KG1 (cell line): ENCODE measurements at regions not wholly inside any gene's neighbourhood (a gene's known extent, or its start where the extent isn't known, plus 50 kb on each side); places are given as distances from the start of the nearest gene placed in this dataset.

Experiments used
- DNase-seq: peaks from one replicate; lab custom pipeline; 2025; lab: John Stamatoyannopoulos, UW

DNA sequence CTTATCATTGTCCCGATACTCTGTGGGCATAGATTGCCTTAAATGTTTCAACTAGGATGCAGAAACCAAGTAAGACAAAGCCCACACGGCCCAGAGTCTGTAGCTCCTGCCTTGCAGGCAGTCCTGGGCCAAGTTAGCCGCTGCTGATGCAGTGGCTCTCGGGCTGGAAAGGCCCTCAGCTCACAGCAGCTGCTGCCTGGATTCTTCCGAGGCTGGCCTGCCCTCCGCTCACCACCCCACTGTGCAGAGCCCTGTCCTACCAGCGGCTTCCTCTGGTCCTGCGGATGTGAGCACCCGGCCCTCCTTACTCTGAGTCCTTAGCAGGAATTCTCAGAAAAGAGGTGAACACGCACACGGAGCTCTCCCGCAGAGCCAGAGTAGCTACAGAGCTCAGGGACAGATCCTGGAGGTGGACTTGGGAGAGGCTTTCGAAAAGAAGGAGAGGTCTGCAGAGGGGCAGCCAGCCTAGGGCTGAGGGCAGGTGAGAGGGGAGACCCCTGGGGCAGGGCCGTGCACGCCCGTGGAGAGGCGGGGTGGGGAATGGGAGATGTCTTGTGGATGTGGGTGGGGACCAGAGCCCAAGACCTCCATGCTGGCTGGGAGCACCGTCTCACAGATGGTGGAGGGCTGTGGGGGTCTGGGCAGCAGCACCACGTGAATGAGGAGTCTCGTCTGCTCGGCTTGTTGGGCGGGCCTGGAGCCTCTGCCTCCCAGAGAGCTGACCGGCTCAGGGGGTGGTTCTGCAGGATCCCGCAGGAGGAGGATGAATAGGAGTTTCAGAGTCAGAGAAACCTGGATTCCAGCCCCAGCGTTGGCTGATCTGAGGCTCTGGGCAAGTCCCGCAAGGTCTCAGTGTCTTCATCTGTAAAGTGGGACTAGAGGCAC lies 117.4 kb upstream of the B3GAT1 start:
- no peak for DNase-seq

DNA sequence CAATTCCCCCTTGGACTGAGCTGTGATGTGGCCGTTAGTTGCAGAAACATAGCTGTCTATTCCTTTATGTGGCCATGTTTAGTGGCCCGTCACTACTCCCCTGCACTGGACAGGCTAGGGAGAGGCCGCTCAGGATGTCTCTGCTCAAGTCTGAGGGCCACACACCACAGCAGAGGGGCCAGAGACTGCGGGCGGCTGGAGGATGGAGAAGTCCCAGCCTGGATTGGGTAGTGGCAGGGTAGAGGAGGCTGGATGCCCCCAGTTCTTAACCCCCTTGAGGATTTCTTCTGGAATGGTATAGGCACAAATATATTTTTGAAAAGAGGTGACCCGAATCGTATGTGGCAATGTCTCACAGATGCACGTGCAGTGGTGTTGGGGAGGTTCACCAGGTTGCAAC lies 116.4 kb upstream of the B3GAT1 start:
- no peak for DNase-seq

DNA sequence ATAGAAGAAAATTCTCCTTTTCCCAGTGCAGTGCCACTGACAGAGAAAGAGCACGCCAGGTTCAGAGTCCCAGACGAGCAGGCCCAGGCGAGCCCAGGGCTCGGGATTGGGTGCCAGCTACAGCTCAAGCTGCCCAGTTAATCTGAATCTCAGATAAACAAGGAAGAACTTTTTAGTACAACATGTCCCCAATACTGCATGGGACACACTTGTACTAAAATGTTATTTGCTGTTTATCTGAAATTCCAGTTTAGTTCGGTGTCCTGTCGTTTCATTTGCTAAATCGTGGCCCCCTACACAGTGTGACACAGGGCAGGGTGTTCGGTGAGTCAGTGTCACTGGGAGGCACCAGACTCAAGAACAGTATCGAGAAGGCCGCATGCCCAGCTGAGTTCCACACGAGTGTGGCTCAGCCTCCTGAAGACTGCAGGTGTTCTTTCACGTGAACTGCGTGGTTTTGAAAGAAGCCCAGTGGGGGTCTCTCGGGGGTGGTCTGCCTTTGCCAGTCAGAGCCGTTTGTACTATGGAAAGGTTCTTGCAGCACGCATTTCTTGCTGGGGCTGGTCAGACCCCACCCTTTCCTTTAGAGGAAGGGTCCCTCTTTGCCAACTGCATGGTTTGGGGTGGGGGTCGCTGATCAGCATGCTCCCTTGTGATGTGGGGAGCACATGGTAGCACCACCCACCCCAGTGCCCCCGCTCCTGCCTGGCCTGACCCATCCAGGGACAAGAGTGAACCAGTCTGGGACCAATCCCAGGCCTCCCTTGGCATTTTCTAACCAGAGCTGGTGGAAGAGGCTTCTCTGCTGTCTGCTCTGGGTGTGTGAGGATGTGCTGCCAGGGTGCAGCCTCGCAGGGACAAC lies 115.6 kb upstream of the B3GAT1 start:
- DNase-seq = no peak

DNA sequence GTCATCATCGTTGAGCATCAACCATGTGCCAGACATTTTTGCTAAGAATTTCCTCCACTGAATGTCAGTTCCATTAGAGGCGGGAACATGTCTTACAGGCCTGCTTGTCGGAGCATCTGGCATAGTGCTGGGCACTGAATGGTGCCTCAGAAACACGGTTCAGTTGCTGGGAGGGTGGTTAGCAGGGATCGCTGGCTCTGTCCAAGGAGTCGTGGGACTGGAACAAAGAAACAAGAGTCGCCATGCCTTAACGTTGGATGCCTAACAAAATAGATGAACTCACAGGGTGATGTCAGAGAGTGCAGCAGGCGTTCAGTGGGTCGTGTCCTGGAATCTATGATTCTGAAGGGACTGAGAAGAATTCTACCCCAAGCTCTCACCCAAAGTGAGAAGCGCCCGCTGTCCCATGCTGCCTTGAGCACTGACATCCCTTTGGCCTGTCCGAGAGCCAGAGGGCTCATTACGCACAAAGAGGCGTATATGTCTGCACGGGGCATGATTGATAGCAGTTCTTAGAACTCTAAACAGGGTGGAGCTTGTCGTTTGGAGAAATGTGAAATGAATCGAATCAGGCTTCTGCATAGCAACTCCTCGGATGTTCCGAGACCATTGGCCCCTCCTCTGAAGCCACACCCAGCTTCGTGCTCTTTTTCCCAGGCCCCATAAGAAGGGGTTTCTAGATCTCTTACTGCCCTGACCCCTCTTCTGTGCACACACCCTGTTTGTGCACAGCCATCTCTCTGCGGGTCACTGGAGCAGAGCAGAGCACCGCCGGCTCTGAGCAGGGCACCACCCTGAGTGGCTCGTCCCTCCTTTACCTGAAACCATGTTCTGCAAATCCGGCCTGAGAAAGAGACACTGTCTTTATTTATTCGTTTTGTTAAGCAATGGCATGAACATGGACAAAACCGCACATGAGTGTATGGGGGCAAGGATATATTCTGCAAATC lies 113.1 kb upstream of the B3GAT1 start:
- DNase-seq = no peak

DNA sequence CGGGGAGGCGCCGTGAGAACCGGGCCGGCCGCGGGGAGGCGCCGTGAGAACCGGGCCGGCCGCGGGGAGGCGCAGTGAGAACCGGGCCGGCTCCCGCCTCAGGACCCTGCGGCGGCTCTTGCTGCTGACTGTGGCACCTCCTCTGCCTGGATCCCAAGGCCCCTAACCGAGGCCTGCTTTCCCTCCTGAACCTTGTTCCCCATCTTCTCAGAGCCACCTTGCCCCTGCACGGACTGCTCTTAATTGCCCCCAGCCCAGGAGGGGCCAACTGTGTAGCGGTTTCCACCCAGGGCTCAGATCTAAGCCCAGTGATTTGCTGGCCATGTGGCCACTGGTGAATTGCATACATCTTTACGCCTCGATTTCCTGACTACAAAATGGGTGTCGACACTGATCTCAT lies 112.2 kb upstream of the B3GAT1 start:
- no peak for DNase-seq

DNA sequence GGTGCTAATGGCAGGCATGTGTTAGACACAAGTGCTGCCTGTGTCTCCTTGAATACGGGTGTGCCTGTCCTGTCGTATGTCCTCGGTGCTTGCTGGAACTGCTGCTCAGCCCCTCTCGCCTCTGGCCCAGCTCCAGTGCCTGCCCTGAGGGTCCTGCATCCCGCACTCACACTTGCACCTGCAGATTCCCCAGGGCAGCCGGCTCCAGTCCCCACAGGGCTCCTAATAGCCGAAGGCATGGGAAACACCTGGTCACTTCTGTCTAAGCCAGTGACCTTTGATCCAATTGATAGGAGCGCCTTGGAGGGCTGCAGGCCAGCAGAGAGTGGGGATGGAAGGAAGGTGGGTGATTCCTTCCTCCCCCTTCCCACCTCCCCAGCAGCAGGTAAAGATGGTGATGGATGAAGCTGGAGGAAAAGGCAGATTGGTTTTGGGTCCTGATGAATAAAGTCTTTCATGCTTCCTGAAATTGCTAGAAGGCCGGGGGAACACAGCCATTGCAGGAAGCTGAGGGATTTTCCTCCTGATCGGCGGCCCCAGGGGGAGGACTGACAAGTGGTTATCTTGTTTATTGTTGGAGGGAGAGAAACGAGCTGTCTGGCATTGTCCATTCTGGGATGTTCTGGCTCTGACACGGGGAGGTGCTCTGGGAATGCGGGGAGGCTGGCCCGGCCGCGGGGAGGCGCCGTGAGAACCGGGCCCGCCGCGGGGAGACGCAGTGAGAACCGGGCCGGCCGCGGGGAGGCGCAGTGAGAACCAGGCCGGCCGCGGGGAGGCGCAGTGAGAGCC lies 110.9 kb upstream of the B3GAT1 start:
- DNase-seq = no peak

DNA sequence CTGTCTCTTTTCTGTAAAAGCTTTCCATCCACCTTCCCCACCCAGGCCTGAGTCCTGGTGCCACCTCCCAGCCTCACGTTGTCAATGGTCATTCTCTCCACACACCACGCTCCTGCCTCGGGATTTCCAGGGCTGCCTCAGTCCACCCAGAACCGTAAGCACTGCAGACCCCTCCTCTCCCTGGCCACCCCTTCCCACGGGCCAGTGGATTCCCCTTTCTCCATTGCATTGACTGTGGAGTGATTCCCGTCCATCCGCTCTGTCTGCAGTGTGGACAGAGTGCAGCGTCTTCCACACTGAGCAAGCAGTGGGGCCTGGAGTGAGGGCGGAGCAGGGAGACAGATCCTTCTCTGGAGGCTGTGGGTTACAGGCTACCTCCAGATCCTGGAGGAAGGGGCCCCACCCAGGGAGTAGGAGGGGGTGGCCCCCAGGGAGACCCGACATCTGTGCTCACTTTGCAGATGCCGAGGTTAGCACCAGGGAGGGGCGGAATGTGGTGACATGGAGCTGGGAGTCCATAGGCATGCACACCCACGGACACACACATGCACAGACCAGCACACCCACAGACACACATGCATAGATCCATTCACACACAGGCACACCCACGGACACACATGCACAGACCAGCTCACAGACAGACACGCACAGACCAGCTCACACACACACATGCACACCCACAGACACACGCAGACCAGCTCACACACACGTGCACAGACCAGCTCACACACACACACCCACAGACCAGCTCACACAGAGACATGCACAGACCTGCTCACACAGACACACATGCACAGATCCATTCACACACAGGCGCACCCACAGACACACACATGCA lies 109.6 kb upstream of the B3GAT1 start:
- DNase-seq = no peak

DNA sequence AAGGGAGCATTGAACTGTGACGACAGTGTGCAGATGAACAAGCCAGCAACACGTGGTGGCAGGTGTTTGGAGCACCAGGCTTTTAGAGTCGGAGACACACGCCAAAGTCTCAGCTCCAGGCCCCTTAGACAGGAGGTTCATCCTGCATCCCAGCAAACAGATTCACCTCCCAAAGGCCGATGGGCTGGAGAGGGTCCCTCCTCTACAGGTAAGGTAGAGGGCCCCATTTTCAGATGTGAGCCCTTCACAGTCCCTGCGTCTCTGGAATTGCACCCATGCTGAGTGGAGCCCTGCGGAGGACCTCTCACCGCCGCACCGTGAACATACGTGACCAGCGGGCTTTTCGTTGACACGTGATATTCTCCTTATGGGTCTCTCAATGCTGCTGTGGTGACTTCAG lies 109.0 kb upstream of the B3GAT1 start:
- DNase-seq = no peak

DNA sequence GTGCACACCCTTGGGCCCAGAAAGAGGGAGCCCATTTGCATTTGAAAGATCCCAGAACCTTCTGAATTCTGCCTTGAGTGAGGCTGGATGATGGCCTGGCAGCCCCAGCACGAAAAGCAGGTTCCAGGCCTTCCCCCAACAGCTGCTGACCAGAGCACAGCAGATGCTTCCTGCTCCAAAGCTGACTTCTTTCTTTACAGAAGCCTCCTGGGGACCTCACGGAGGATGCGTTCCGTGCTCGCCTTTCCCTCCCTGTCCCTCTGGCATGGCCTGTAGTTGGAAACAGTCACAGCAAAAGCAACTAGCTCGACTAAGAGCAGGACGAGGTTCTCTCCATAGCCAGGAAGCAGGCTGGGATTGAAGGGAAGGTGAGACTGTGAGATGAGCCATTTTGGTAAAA lies 107.7 kb upstream of the B3GAT1 start:
- DNase-seq = no peak

DNA sequence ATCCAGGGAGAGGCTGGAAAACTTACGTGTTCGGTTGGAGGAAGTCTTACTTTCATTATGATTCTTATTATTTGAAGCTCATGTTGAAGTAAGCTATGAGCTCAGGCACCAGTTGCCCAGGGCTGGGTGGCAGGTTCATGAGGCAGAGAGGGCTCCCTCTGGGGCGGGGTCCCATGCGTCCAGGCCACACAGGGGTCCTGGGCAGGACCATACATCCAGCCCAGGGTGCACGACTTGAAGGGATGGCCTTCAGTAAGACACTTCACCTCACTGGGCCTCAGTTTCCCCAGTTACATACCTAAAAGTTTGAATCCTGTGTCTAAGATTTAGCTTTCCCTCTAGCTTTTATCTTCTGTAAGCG lies 107.3 kb upstream of the B3GAT1 start:
- DNase-seq = no peak

DNA sequence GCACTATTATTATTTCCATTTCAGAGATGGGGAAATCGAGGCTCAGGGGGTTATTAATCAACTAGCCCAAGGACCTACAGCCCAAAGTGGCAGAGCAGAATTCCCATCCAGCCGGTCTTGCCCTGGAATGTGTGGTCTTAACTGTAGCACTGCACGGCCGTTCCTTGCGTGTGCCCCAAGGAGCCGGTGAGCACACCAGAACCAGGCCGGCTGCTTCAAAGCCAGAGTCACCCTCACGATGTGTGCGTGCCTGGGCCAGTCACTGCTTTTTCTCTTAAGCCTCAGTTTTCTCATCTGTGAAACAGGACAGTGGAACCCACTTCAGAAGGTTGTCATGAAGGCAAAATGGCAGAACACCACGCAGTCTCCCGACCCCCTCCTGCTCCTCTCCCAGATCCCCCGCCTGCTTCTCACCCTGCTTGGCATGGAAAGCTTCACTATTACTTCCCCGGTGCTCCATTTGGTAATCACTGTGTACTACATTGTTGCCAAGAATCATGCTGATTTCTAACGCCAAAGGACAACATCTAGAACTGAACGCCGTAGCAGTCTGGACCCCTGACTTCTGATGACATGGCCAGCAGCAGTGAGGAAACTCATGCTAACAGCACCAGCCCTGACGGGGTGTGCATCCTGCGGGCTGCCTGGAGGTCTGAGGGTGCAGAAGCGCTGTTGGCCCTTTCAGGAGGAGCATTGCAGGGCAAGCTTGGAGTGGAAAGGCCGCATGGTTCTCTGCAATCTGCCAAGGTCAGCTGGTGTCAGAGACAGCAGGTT lies 106.8 kb upstream of the B3GAT1 start:
- DNase-seq = no peak

DNA sequence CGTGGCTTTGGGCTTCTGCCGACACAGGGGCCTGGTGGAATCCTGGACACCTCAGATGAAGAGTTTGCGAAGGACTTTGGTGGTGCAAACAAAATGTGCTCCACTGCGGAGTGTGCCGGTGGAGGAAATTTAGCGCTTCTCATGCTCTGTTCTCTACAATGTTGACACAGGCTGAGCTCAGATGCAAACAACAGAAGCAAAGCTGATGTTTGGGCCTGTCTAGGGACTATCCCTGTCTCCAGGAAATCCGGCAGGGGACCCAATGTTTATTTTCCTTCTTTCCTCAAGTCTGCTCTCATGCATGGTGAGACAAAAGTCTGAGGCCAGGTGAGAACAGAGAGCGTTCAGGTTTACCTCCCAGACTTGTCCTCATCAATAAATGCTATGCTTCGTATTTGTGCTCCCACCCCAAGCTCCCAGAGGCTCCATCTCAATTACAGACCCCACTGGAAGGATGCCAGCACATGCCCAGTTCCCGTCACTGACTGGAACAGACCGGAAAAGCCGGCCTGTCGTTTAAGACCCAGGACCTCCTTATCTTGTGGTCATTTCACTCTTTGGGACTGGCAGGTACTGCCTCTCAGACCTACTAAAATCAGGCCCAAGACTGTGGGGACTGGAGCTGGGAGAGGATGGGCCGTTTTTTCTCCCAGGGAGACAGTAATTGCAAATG lies 105.7 kb upstream of the B3GAT1 start:
- no peak for DNase-seq

DNA sequence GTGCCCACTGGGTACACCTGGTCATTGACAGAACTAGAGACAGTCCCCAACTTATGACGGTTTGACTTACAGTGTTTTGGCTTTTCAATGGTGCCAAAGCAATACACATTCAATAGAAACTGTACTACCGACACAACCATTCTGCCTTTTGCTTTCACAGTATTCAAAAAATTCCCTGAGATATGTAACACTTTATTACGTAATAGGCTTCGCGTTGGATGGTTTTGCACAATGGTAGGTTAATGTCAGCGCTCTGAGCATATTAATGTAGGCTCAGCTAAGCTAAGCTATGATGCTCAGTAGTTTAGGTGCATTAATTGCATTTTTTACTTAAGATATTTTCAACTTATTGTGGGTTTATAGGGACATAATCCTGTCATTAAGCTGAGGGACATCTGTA lies 105.1 kb upstream of the B3GAT1 start:
- DNase-seq = no peak

DNA sequence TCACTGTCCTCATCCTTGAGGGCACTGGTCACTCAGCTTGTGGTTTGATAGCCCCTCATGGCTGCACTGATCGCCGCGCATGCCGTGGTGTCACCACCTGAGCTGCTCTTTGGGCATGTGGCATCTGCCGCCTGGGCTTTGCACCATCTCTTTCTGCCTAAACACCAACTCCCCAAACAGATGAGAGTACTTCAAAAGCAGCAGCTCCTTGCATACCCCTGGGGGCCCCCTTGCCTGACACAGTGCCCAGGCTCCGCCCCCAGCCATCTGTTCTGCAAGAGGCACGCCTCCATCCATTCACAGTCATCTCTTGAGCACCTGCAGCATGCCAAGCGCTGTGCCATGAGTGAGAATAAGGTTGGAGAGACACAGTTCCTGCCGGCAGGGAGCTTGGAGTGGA lies 104.5 kb upstream of the B3GAT1 start:
- no peak for DNase-seq

DNA sequence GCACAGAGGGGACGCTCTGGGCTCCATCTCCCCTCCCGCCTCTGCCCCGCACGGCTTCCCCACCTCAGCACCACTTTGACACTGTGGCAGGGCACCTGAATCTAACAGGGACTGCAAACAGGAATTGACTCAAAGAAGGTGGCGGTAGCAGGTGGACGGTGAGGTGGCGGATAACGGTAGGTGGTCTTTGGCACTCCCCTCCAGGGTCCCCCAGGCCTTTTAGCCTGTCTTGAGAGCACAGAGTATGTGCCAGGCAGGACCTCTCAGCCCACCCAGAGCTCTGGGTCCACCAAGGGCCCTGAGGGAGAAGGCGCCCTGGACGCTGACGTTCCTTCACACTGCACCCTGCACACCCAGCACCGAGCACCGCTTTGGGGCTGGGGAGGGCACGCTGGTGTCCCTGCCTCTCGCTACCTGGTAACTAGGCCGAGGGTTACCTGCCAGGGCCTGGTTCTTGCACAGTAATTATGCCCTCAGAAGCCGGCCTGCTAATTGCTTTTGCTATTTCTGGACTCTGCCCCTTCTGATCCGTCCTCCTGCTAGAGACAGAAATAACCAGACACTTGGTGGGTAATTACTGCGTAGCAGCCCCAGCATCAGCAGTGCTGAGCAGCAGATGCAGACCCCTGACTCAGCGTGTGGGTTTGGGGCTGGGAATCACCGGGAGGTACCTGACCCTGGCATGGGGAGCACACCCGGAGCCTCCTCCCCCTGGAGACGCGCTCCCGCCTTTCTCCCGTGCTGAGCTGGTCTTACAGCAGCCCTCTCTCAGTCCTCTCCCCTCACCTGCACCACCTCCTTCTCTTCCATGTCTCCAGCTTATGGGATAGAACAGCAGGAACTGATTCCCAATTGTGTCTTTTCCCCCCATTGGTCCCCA lies 103.3 kb upstream of the B3GAT1 start:
- no peak for DNase-seq

DNA sequence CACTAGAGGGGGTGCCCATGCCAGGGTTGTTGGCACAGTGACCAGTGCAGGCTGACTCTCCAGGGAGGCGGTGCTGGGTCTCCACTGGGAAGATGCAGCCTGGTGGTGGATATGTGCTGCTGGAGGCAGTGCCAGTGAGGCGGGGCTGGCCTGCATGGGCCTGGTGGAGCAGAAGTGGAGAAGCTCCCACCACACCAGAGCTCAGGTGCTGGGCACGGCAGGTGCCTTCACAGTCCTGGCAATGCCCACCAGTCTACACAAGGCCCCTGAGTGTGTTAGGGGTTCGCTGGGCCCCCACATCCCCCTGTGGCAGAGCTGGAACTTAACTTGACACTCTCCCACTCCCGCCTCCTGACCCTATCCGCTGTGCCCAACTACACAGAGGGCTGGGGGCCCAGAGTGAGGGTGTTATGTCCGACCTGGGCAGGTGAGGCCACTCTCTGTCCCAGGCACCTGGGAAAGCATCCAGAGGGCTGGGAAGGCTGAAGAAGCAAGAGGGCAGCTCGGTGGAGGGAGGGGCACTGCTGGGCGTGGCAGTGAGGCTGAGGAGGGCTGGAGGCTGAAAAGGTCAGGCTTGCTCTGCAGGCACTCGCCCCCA lies 102.4 kb upstream of the B3GAT1 start:
- no peak for DNase-seq

DNA sequence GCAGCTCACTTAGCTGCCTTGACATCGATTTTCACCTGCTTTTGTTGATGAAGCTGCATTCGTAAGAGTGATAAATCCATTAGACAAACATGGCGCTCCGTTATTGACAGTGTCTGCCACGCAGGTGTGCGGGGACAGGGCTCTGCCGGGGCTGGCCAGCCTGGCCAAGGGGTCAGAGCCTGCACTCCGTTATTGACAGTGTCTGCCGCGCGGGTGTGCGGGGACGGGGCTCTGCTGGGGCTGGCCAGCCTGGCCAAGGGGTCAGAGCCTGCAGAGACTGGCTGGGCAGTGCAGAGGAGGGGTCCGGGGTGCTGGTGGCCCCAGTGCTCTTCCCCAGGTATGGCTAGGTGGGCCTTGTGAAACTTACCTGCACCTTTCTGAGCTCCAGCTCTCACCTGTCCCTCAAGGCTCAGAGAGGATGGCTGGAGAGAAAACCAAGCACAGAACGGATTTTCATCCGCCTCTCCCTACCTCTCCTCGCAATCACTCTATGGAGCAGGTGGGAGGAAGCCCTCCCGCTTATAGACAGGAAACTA lies 101.6 kb upstream of the B3GAT1 start:
- DNase-seq = no peak
